Dendritic cell treated with granulocyte-macrophage colony-stimulating factor and Interleukin-4, amounts not matched to agents 40 ng/mL and 50 ng/mL, for 4 days (primary cell): ENCODE measurements at regions not wholly inside any gene's neighbourhood (a gene's known extent, or its start where the extent isn't known, plus 50 kb on each side); places are given as distances from the start of the nearest gene placed in this dataset.
"Not testable (repeated sequence)": the region's sequence is repeated elsewhere in the genome, so short reads cannot be mapped to it uniquely, and the experiment has no call there.

Source experiments
- H3K27ac Mint-ChIP-seq: one replicate; pipeline ENCODE4 v1.8.0; 2022; ENCODE audit warnings: mild to moderate bottlenecking, mixed read lengths
- H3K27me3 Mint-ChIP-seq: one replicate; pipeline ENCODE4 v1.8.0; 2022; ENCODE audit warnings: mild to moderate bottlenecking, mixed read lengths
- H3K36me3 Mint-ChIP-seq: one replicate; pipeline ENCODE4 v1.8.0; 2022; ENCODE audit warnings: low read depth, mixed read lengths
- H3K4me1 Mint-ChIP-seq: one replicate; pipeline ENCODE4 v1.8.0; 2022; ENCODE audit warnings: low read depth, mixed read lengths
- H3K4me3 Mint-ChIP-seq: one replicate; pipeline ENCODE4 v1.8.0; 2022; ENCODE audit warnings: mild to moderate bottlenecking, moderate library complexity, mixed read lengths
- H3K9me3 Mint-ChIP-seq: one replicate; pipeline ENCODE4 v1.8.0; 2022; ENCODE audit warnings: mixed read lengths
- intact Hi-C: fragments of 100-400 bp; cut with micrococcal nuclease; formaldehyde crosslinking; loops from one replicate; pipeline ENCODE4 v1.15.0; 2022

GRCh38 chr3:171915275-171915674 is 72.1 kb downstream of the TMEM212 start:
- Mint-ChIP-seq H3K27ac (no peak overlapping the region), H3K4me1 (no peaks in the 10 kb centered on the region), H3K4me3 (no peak overlapping the region), H3K27me3 (no peaks in the 10 kb centered on the region), H3K9me3 (peaks cover 12% of the 10 kb centered on the region), H3K36me3 (no peaks in the 10 kb centered on the region)
- intact Hi-C loops, result no loop called here

GRCh38 chr3:171916888-171917287 is 73.7 kb downstream of the TMEM212 start:
- intact Hi-C loops, result no loop called here
- Mint-ChIP-seq H3K27me3 (no peaks in the 10 kb centered on the region), H3K4me3 (no peak overlapping the region), H3K4me1 (no peaks in the 10 kb centered on the region), H3K36me3 (no peaks in the 10 kb centered on the region), H3K9me3 (peaks cover 19% of the 10 kb centered on the region), H3K27ac (no peak overlapping the region)

- H3K9me3 Mint-ChIP-seq, result peaks cover 52% of the 10 kb centered on the region
- H3K36me3 Mint-ChIP-seq, H3K27me3 Mint-ChIP-seq, intact Hi-C loops, H3K4me1 Mint-ChIP-seq, H3K27ac Mint-ChIP-seq, H3K4me3 Mint-ChIP-seq: not testable (repeated sequence)
These were observed 79.5 kb downstream of the TMEM212 start for GRCh38 chr3:171922629-171923028.

- peaks cover 52% of the 10 kb centered on the region for H3K9me3 Mint-ChIP-seq
- H3K36me3 Mint-ChIP-seq, H3K27ac Mint-ChIP-seq, H3K4me3 Mint-ChIP-seq, intact Hi-C loops, H3K4me1 Mint-ChIP-seq, H3K27me3 Mint-ChIP-seq: not testable (repeated sequence)
These were observed 80.5 kb downstream of the TMEM212 start for GRCh38 chr3:171923668-171924067.

GRCh38 chr3:171924864-171925263 is 81.7 kb downstream of the TMEM212 start:
- H3K27me3 Mint-ChIP-seq, H3K4me1 Mint-ChIP-seq, H3K36me3 Mint-ChIP-seq, H3K4me3 Mint-ChIP-seq, H3K27ac Mint-ChIP-seq, intact Hi-C loops: not testable (repeated sequence)
- H3K9me3 Mint-ChIP-seq, result peaks cover 52% of the 10 kb centered on the region

- peaks cover 41% of the 10 kb centered on the region for H3K4me1 Mint-ChIP-seq
- no peaks in the 10 kb centered on the region for H3K27me3 Mint-ChIP-seq
- intact Hi-C loops, result no loop called here
- no peaks in the 10 kb centered on the region for H3K36me3 Mint-ChIP-seq
- no peaks in the 10 kb centered on the region for H3K9me3 Mint-ChIP-seq
- peak overlapping the region; percentile 56 for H3K27ac Mint-ChIP-seq
- H3K4me3 Mint-ChIP-seq, result peak overlapping the region; percentile 17
These were observed 89.0 kb downstream of the TMEM212 start for GRCh38 chr3:171932153-171932611.

- Mint-ChIP-seq H3K4me1 (peaks cover 54% of the 10 kb centered on the region), H3K9me3 (no peaks in the 10 kb centered on the region), H3K27ac (no peak overlapping the region), H3K4me3 (no peak overlapping the region), H3K36me3 (no peaks in the 10 kb centered on the region), H3K27me3 (no peaks in the 10 kb centered on the region)
- intact Hi-C loops, result no loop called here
These were observed 90.3 kb downstream of the TMEM212 start for GRCh38 chr3:171933441-171933840.

GRCh38 chr3:171935261-171936123 is 92.3 kb downstream of the TMEM212 start:
- no peaks in the 10 kb centered on the region for H3K9me3 Mint-ChIP-seq
- intact Hi-C loops, result loop anchor here (5.0 kb wide), 1 partner anchor 102 kb away; the partner anchor contains the start of gene FNDC3B
- H3K36me3 Mint-ChIP-seq, result no peaks in the 10 kb centered on the region
- no peak overlapping the region for H3K27ac Mint-ChIP-seq
- no peak overlapping the region for H3K4me3 Mint-ChIP-seq
- H3K4me1 Mint-ChIP-seq, result peaks cover 59% of the 10 kb centered on the region
- no peaks in the 10 kb centered on the region for H3K27me3 Mint-ChIP-seq

- Mint-ChIP-seq H3K4me1 (peaks cover 59% of the 10 kb centered on the region), H3K9me3 (no peaks in the 10 kb centered on the region), H3K36me3 (no peaks in the 10 kb centered on the region), H3K4me3 (peak overlapping the region; percentile 23), H3K27me3 (no peaks in the 10 kb centered on the region), H3K27ac (peak overlapping the region; percentile 63)
- intact Hi-C loops, result loop anchor here (5.0 kb wide), 1 partner anchor 101 kb away; the partner anchor contains the start of gene FNDC3B
These were observed 93.2 kb downstream of the TMEM212 start for GRCh38 chr3:171936191-171936841.

- intact Hi-C loops, result loop anchor here (5.0 kb wide), 1 partner anchor 98 kb away; the partner anchor contains the start of gene FNDC3B
- H3K4me3 Mint-ChIP-seq, result no peak overlapping the region
- peaks cover 53% of the 10 kb centered on the region for H3K4me1 Mint-ChIP-seq
- H3K27me3 Mint-ChIP-seq, result no peaks in the 10 kb centered on the region
- H3K9me3 Mint-ChIP-seq, result no peaks in the 10 kb centered on the region
- no peak overlapping the region for H3K27ac Mint-ChIP-seq
- no peaks in the 10 kb centered on the region for H3K36me3 Mint-ChIP-seq
These were observed 96.4 kb downstream of the TMEM212 start for GRCh38 chr3:171939578-171939977.

- intact Hi-C loops, result loop anchor here (5.0 kb wide), 1 partner anchor 37 kb away; no protein-coding TSS in a partner anchor
- Mint-ChIP-seq H3K4me1 (peaks cover 50% of the 10 kb centered on the region), H3K9me3 (no peaks in the 10 kb centered on the region), H3K27ac (no peak overlapping the region), H3K27me3 (no peaks in the 10 kb centered on the region), H3K4me3 (no peak overlapping the region), H3K36me3 (no peaks in the 10 kb centered on the region)
These were observed 97.1 kb downstream of the TMEM212 start for GRCh38 chr3:171940151-171940649.

GRCh38 chr3:171943262-171944117 is 95.9 kb upstream of the FNDC3B start:
- intact Hi-C loops, result loop anchor here (5.0 kb wide), 1 partner anchor 34 kb away; no protein-coding TSS in a partner anchor
- Mint-ChIP-seq H3K9me3 (no peaks in the 10 kb centered on the region), H3K36me3 (no peaks in the 10 kb centered on the region), H3K4me3 (no peak overlapping the region), H3K27me3 (no peaks in the 10 kb centered on the region), H3K4me1 (peaks cover 18% of the 10 kb centered on the region), H3K27ac (no peak overlapping the region)
